H9 (cell line): ENCODE measurements at regions not wholly inside any gene's neighbourhood (a gene's known extent, or its start where the extent isn't known, plus 50 kb on each side); places are given as distances from the start of the nearest gene placed in this dataset.

Source experiments
- DNase-seq: peaks from one replicate; pipeline ENCODE4 v3.0.0-alpha.2; 2017
- H2AFZ ChIP-seq: one replicate; pipeline ENCODE4 v1.6.1; 2013; ENCODE audit warnings: mild to moderate bottlenecking, low read length, control low read depth, moderate library complexity
- H2AK5ac ChIP-seq: 2 replicates; pipeline ENCODE4 v1.6.1; 2013; ENCODE audit warnings: low read length, control low read depth, mixed read lengths; ENCODE audit not compliant: insufficient read length
- H2BK120ac ChIP-seq: one replicate; pipeline ENCODE4 v1.6.1; 2013; ENCODE audit warnings: low read depth, mild to moderate bottlenecking, low read length, control low read depth, inconsistent platforms; ENCODE audit not compliant: poor library complexity, severe bottlenecking
- H2BK12ac ChIP-seq: 2 replicates; pipeline ENCODE4 v1.6.1; 2013; ENCODE audit warnings: low read length, control low read depth, mixed read lengths, low read depth; ENCODE audit not compliant: insufficient read length
- H2BK15ac ChIP-seq: 2 replicates; pipeline ENCODE4 v1.6.1; 2013; ENCODE audit warnings: low read depth, low read length, control low read depth
- H2BK20ac ChIP-seq: one replicate; pipeline ENCODE4 v1.6.1; 2013; ENCODE audit warnings: low read depth, mild to moderate bottlenecking, low read length, control low read depth, inconsistent platforms; ENCODE audit not compliant: poor library complexity, severe bottlenecking
- H2BK5ac ChIP-seq: 2 replicates; pipeline ENCODE4 v1.6.1; 2013; ENCODE audit warnings: low read length, control low read depth, mixed read lengths; ENCODE audit not compliant: insufficient read length
- H3K14ac ChIP-seq: 2 replicates; pipeline ENCODE4 v1.6.1; 2013; ENCODE audit warnings: low read length, control low read depth; ENCODE audit not compliant: insufficient read depth
- H3K18ac ChIP-seq: 2 replicates; pipeline ENCODE4 v1.6.1; 2013; ENCODE audit warnings: low read depth, mild to moderate bottlenecking, mixed read lengths, low read length, control low read depth; ENCODE audit not compliant: insufficient read length
- H3K23ac ChIP-seq: 2 replicates; pipeline ENCODE4 v1.6.1; 2013; ENCODE audit warnings: low read length, control low read depth, mixed read lengths, low read depth; ENCODE audit not compliant: insufficient read length
- H3K23me2 ChIP-seq: 2 replicates; pipeline ENCODE4 v1.6.1; 2013; ENCODE audit warnings: low read depth, mild to moderate bottlenecking, mixed read lengths, low read length, control low read depth; ENCODE audit not compliant: insufficient read length, poor library complexity, severe bottlenecking
- H3K27ac ChIP-seq: 2 replicates; pipeline ENCODE4 v1.5.1; 2013; ENCODE audit warnings: low read length, control low read depth, mixed read lengths, low read depth; ENCODE audit not compliant: insufficient read length
- H3K27me3 ChIP-seq: 2 replicates; pipeline ENCODE4 v1.6.1; 2013; ENCODE audit warnings: low read length, control low read depth, inconsistent platforms; ENCODE audit not compliant: insufficient read depth
- H3K4ac ChIP-seq: 2 replicates; pipeline ENCODE4 v1.6.1; 2013; ENCODE audit warnings: low read depth, mild to moderate bottlenecking, control low read depth, inconsistent platforms, low read length, moderate library complexity
- H3K4me1 ChIP-seq: 2 replicates; pipeline ENCODE4 v1.6.1; 2013; ENCODE audit warnings: low read length, control low read depth, inconsistent platforms; ENCODE audit not compliant: insufficient read depth
- H3K4me2 ChIP-seq: 2 replicates; pipeline ENCODE4 v1.6.1; 2013; ENCODE audit warnings: low read length, control low read depth, mixed read lengths; ENCODE audit not compliant: insufficient read length, insufficient read depth
- H3K56ac ChIP-seq: 2 replicates; pipeline ENCODE4 v1.6.1; 2013; ENCODE audit warnings: low read depth, mild to moderate bottlenecking, mixed read lengths, low read length, control low read depth; ENCODE audit not compliant: insufficient read length
- H3K79me1 ChIP-seq: 2 replicates; pipeline ENCODE4 v1.6.1; 2013; ENCODE audit warnings: low read depth, mild to moderate bottlenecking, moderate library complexity, low read length, control low read depth, inconsistent platforms; ENCODE audit not compliant: insufficient read depth, poor library complexity, severe bottlenecking
- H3K79me2 ChIP-seq: 2 replicates; pipeline ENCODE4 v1.6.1; 2013; ENCODE audit warnings: low read length, control low read depth, inconsistent platforms; ENCODE audit not compliant: insufficient read depth
- H3K9ac ChIP-seq: 2 replicates; pipeline ENCODE4 v1.6.1; 2013; ENCODE audit warnings: low read length, control low read depth, mixed read lengths; ENCODE audit not compliant: insufficient read length; ENCODE audit errors: extremely low read depth
- H3K9me3 ChIP-seq: one replicate; pipeline ENCODE4 v1.6.1; 2013; ENCODE audit warnings: low read depth, low read length, inconsistent platforms; ENCODE audit not compliant: control insufficient read depth
- H3T11ph ChIP-seq: one replicate; pipeline ENCODE4 v1.6.1; 2013; ENCODE audit warnings: mild to moderate bottlenecking, low read length, control low read depth, inconsistent platforms
- H4K20me1 ChIP-seq: one replicate; pipeline ENCODE4 v1.6.1; 2013; ENCODE audit not compliant: control insufficient read depth, insufficient read length, insufficient read depth
- H4K5ac ChIP-seq: 2 replicates; pipeline ENCODE4 v1.6.1; 2013; ENCODE audit warnings: low read depth, mild to moderate bottlenecking, mixed read lengths, low read length, control low read depth; ENCODE audit not compliant: insufficient read length
- H4K8ac ChIP-seq: replicated peaks from 2 replicates; pipeline ENCODE4 v1.6.1; 2013; ENCODE audit warnings: low read length, control low read depth, mixed read lengths, low read depth; ENCODE audit not compliant: insufficient read length
- H4K91ac ChIP-seq: 2 replicates; pipeline ENCODE4 v1.6.1; 2013; ENCODE audit warnings: low read depth, mild to moderate bottlenecking, moderate library complexity, mixed read lengths, low read length, control low read depth; ENCODE audit not compliant: insufficient read length
- H3K27ac Mint-ChIP-seq, 3 experiments: 2 replicates in 2 of 3; 3 replicates in 1 of 3; pipeline ENCODE4 v1.8.0; 2020 to 2021; ENCODE audit warnings: mixed read lengths in 3 of 3, mild to moderate bottlenecking in 1 of 3, moderate library complexity in 1 of 3
- H3K27me3 Mint-ChIP-seq: 2 replicates; pipeline ENCODE4 v1.8.0; 2021; ENCODE audit warnings: low read depth, mild to moderate bottlenecking, moderate library complexity, mixed read lengths
- H3K36me3 Mint-ChIP-seq, 3 experiments: 2 replicates in 2 of 3; 3 replicates in 1 of 3; pipeline ENCODE4 v1.8.0; 2020 to 2021; ENCODE audit warnings: low read depth in 3 of 3, mixed read lengths in 3 of 3; ENCODE audit not compliant: insufficient read depth in 1 of 3
- H3K4me1 Mint-ChIP-seq, 2 experiments: 2 replicates each; pipeline ENCODE4 v1.8.0; 2020; ENCODE audit warnings: mixed read lengths in 2 of 2
- H3K4me3 Mint-ChIP-seq, 2 experiments: 2 replicates in 1 of 2; 3 replicates in 1 of 2; pipeline ENCODE4 v1.8.0; 2020 to 2021; ENCODE audit warnings: mild to moderate bottlenecking in 2 of 2, mixed read lengths in 2 of 2, moderate library complexity in 1 of 2
- H3K9me3 Mint-ChIP-seq, 2 experiments: 2 replicates in 1 of 2; 3 replicates in 1 of 2; pipeline ENCODE4 v1.8.0; 2020; ENCODE audit warnings: mild to moderate bottlenecking in 2 of 2, mixed read lengths in 2 of 2, moderate library complexity in 1 of 2
- WGBS: extraction: QIAGEN DNeasy Blood & Tissue Kit; methylation state at CpG from one replicate; pipeline ENCODE4 v1.1.7; 2013; ENCODE audit warnings: missing lambda C conversion rate, low lambda C conversion rate, mixed read lengths; ENCODE audit not compliant: insufficient read length; ENCODE audit errors: extremely low coverage; 5-methylcytosine and 5-hydroxymethylcytosine counted together
- TF ChIP-seq, protein P1 (sequence below): fragments of 200-600 bp; sonication (generic); conservative IDR thresholded peaks from 3 replicates; pipeline ENCODE4 v1.8.0; 2021; ENCODE audit warnings: antibody characterized with exemption, mild to moderate bottlenecking

DNA sequence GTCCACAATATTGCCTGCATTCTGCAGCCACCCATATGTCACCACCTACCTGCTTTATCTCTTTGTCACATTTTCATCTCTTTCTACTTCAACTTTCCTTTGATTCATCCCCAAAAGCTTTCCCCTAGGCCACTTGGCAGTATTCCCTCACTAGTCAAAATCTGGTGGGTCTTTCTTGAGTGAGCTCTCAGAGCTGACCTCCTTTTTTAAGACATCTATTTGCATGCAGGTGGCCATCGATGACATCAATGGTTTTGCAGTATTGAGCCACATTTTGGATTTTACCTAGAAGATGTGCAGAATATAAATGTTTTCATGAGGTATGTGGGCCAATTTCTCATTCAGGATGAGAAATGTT is 133.4 kb upstream of the REG3A start:
- Histone ChIP-seq H3K23me2 (no peaks in the 10 kb centered on the region), H3K9ac (no peak overlapping the region), H2AFZ (no peak overlapping the region), H4K8ac (no peak overlapping the region), H4K5ac (no peak overlapping the region), H4K20me1 (no peaks in the 10 kb centered on the region), H3K4me2 (no peak overlapping the region), H3K4ac (no peak overlapping the region), H3T11ph (no peak overlapping the region), H2BK120ac (no peak overlapping the region), H3K18ac (no peak overlapping the region), H3K79me1 (no peaks in the 10 kb centered on the region), H3K23ac (no peak overlapping the region), H2BK5ac (no peak overlapping the region), H3K9me3 (no peaks in the 10 kb centered on the region), H3K27ac (no peak overlapping the region), H2BK15ac (no peak overlapping the region), H3K4me1 (no peaks in the 10 kb centered on the region), H2BK20ac (no peak overlapping the region), H3K27me3 (no peaks in the 10 kb centered on the region), H3K56ac (no peak overlapping the region), H2AK5ac (no peak overlapping the region), H3K79me2 (no peaks in the 10 kb centered on the region), H3K14ac (no peak overlapping the region), H4K91ac (no peak overlapping the region), H2BK12ac (no peak overlapping the region)
- TF ChIP-seq, protein P1, sequence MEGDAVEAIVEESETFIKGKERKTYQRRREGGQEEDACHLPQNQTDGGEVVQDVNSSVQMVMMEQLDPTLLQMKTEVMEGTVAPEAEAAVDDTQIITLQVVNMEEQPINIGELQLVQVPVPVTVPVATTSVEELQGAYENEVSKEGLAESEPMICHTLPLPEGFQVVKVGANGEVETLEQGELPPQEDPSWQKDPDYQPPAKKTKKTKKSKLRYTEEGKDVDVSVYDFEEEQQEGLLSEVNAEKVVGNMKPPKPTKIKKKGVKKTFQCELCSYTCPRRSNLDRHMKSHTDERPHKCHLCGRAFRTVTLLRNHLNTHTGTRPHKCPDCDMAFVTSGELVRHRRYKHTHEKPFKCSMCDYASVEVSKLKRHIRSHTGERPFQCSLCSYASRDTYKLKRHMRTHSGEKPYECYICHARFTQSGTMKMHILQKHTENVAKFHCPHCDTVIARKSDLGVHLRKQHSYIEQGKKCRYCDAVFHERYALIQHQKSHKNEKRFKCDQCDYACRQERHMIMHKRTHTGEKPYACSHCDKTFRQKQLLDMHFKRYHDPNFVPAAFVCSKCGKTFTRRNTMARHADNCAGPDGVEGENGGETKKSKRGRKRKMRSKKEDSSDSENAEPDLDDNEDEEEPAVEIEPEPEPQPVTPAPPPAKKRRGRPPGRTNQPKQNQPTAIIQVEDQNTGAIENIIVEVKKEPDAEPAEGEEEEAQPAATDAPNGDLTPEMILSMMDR: no peak
- Mint-ChIP-seq H3K27me3 (peaks cover 1% of the 10 kb centered on the region), H3K27ac (no peak overlapping the region), H3K36me3 (peaks cover 6 to 13% (median 12%) of the 10 kb centered on the region in 3 experiments), H3K4me3 (no peak overlapping the region), H3K4me1 (peaks cover 0 to 2% of the 10 kb centered on the region in 2 experiments; a peak in 1 of 4 replicates), H3K9me3 (peaks cover 13 to 14% of the 10 kb centered on the region in 2 experiments)
- WGBS: no CpG with 5 or more reads among the region's 1 CpG
- DNase-seq: no peak
